ENCODE measurements at regions not wholly inside any gene's neighbourhood (a gene's known extent, or its start where the extent isn't known, plus 50 kb on each side); places are given as distances from the start of the nearest gene placed in this dataset.
"Not testable (repeated sequence)": the region's sequence is repeated elsewhere in the genome, so short reads cannot be mapped to it uniquely, and the experiment has no call there.

DNA sequence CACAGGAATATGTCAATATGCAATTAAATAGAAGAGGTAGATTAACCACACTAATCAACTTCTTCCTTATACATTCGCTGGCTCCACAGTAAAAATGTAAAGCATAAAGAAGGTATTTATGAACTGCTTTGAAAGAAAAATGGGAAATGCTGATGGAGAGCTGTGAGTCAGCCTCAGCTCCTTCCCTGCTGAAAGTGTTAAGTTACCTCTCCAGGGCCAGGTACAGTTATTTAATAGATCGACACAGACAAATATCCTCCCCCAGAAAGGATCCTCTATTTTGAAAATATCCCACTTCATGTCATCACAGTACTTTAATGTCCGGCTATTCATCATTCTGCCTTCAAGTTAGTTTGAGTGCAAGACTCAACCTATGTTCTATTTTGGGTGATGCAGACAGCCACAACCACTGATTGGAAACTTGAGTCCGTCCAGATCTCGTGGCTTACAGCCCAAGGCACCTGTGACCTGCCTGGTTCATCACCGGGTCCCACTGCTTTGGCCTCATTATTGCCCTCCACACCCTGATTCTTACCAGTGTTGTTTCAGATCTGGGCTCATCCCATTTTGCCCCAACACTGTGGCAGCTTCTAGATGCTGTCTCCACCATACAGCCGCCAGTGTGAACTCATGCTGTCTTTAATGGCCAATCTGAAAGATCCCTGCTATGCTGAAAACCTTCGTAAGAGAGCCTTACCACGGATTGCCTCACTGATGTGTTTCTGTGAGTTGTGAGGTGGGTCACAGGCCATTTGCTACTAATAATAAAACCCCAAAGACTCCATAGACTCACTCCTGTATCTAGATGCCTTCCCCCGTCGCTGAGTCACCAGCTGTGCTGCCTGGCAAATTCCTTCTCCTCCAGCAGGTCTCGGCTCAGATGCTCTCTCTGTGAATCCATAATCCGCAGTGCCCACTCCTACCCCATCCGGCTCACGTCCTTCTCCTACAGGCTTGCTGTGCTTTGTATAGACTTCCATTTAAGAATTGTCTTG is 56.2 kb upstream of the DDAH1 start:
- peak; percentile 19 for DNase-seq (ENCODE audit: low spot score)

GRCh38 chr1:85522458-85522857 is 57.5 kb upstream of the DDAH1 start:
- not testable (repeated sequence) for H3K36me3 Mint-ChIP-seq (ENCODE audit: low read depth); H3K9me2 ChIP-seq (ENCODE audit: insufficient read depth); ATAC-seq; H3K9me3 Mint-ChIP-seq; H3K27ac Mint-ChIP-seq; H3K4me3 Mint-ChIP-seq; H3F3A ChIP-seq (replicated peaks; ENCODE audit: low read depth); H3K27me3 Mint-ChIP-seq (ENCODE audit: insufficient read depth, low read depth, poor library complexity); DNase-seq (ENCODE audit: low spot score); H3K79me2 ChIP-seq (replicated peaks; ENCODE audit: insufficient read depth); H3K4me1 ChIP-seq (ENCODE audit: insufficient read depth); H3K4me2 ChIP-seq; H3K4me3 ChIP-seq; H4K20me1 ChIP-seq (replicated peaks; ENCODE audit: insufficient read depth); H2AFZ ChIP-seq; H3K27ac ChIP-seq (ENCODE audit: low read depth); H3K27me3 ChIP-seq (ENCODE audit: insufficient read depth); H3K36me3 ChIP-seq (ENCODE audit: insufficient read depth)
- peaks cover 18% of the 10 kb centered on the region for H3K4me1 Mint-ChIP-seq

More for the DNA sequence above, 56.2 kb upstream of the DDAH1 start:
- H2AFZ ChIP-seq; H3K27ac ChIP-seq (ENCODE audit: low read depth); H3K4me2 ChIP-seq; H3F3A ChIP-seq (replicated peaks; ENCODE audit: low read depth); H3K4me1 ChIP-seq (ENCODE audit: insufficient read depth); H3K9me3 Mint-ChIP-seq; H3K36me3 Mint-ChIP-seq (ENCODE audit: low read depth); H3K9me2 ChIP-seq (ENCODE audit: insufficient read depth); H3K36me3 ChIP-seq (ENCODE audit: insufficient read depth); H3K4me3 Mint-ChIP-seq; H3K79me2 ChIP-seq (replicated peaks; ENCODE audit: insufficient read depth); H3K4me3 ChIP-seq; H4K20me1 ChIP-seq (replicated peaks; ENCODE audit: insufficient read depth); H3K4me1 Mint-ChIP-seq; H3K27me3 ChIP-seq (ENCODE audit: insufficient read depth); H3K27ac Mint-ChIP-seq; H3K27me3 Mint-ChIP-seq (ENCODE audit: insufficient read depth, low read depth, poor library complexity): not testable (repeated sequence)
- ATAC-seq = peak; percentile 87

GRCh38 chr1:85523061-85523460 is 57.5 kb upstream of the CCN1 start:
- not testable (repeated sequence) for H3K27me3 Mint-ChIP-seq (ENCODE audit: insufficient read depth, low read depth, poor library complexity); H3K4me3 ChIP-seq; H3K4me2 ChIP-seq; H3K27me3 ChIP-seq (ENCODE audit: insufficient read depth); H3K27ac ChIP-seq (ENCODE audit: low read depth); H3K36me3 ChIP-seq (ENCODE audit: insufficient read depth); DNase-seq (ENCODE audit: low spot score); H4K20me1 ChIP-seq (replicated peaks; ENCODE audit: insufficient read depth); ATAC-seq; H3K36me3 Mint-ChIP-seq (ENCODE audit: low read depth); H3K4me3 Mint-ChIP-seq; H2AFZ ChIP-seq; H3K79me2 ChIP-seq (replicated peaks; ENCODE audit: insufficient read depth); H3K9me2 ChIP-seq (ENCODE audit: insufficient read depth); H3F3A ChIP-seq (replicated peaks; ENCODE audit: low read depth); H3K27ac Mint-ChIP-seq; H3K4me1 ChIP-seq (ENCODE audit: insufficient read depth); H3K9me3 Mint-ChIP-seq
- H3K4me1 Mint-ChIP-seq = peaks cover 18% of the 10 kb centered on the region

DNA sequence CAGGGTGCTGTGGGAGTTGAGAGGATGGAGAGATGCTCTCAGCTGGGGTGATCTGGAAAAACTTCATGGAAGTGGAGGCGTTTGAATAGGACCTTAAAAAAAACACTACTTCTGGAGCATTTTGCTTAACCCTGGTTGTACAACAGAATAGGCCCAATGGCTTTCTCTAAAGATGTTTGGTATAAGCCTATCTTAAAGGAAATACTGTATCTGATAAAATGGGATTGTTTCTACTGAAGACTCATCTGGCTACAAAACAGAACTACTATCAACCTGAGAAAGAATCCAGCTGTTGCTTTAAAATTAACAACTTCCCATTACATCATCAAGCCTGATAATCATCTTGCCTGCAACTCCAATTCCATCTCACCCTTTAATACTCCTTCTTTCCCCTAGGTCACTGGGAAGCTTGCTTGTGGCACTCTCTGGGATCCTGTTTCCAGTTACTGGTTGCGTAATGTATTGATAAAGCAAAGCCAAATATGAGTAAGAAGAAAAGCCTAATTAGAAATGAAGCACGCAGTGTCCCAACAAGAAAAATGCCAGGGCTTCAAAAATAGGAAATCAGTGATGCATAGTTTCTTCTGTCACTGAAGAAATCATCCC is 56.2 kb upstream of the CCN1 start:
- not testable (repeated sequence) for H3K36me3 ChIP-seq (ENCODE audit: insufficient read depth); H3K36me3 Mint-ChIP-seq (ENCODE audit: low read depth); DNase-seq (ENCODE audit: low spot score); H3K4me3 ChIP-seq; H3K9me2 ChIP-seq (ENCODE audit: insufficient read depth); H3K27ac Mint-ChIP-seq; ATAC-seq; H2AFZ ChIP-seq; H3K27me3 ChIP-seq (ENCODE audit: insufficient read depth); H3K4me1 ChIP-seq (ENCODE audit: insufficient read depth); H3F3A ChIP-seq (replicated peaks; ENCODE audit: low read depth); H3K4me3 Mint-ChIP-seq; H3K9me3 Mint-ChIP-seq; H3K27ac ChIP-seq (ENCODE audit: low read depth); H3K79me2 ChIP-seq (replicated peaks; ENCODE audit: insufficient read depth); H3K4me2 ChIP-seq; H4K20me1 ChIP-seq (replicated peaks; ENCODE audit: insufficient read depth); H3K27me3 Mint-ChIP-seq (ENCODE audit: insufficient read depth, low read depth, poor library complexity)
- H3K4me1 Mint-ChIP-seq = peaks cover 18% of the 10 kb centered on the region

DNA sequence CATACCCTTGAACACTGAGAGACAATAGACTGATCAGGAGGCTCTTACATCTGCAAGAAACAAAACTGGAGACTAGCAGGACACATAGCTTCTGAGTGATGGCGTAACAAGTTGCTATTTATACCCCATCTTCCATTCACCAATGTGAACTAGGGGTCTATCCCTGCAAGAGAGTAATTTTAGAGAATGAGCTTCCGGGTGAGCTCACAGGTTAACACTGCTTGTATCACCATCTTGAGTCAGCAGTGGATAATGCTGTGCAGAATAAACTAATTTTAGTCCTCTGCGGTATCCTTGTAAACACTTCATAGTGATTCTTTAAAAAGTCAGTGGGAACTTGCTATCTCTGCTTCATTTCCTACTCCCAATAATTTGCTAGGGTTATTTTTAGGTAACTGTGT is 55.0 kb upstream of the CCN1 start:
- H3K27ac Mint-ChIP-seq; H3K4me3 Mint-ChIP-seq; H3K36me3 ChIP-seq (ENCODE audit: insufficient read depth); ATAC-seq; H3K9me2 ChIP-seq (ENCODE audit: insufficient read depth); H3K36me3 Mint-ChIP-seq (ENCODE audit: low read depth); H3K4me3 ChIP-seq; DNase-seq (ENCODE audit: low spot score); H3K27me3 Mint-ChIP-seq (ENCODE audit: insufficient read depth, low read depth, poor library complexity); H3F3A ChIP-seq (replicated peaks; ENCODE audit: low read depth); H3K4me2 ChIP-seq; H4K20me1 ChIP-seq (replicated peaks; ENCODE audit: insufficient read depth); H3K27me3 ChIP-seq (ENCODE audit: insufficient read depth); H3K4me1 ChIP-seq (ENCODE audit: insufficient read depth); H3K9me3 Mint-ChIP-seq; H2AFZ ChIP-seq; H3K79me2 ChIP-seq (replicated peaks; ENCODE audit: insufficient read depth); H3K27ac ChIP-seq (ENCODE audit: low read depth): not testable (repeated sequence)
- H3K4me1 Mint-ChIP-seq = peaks cover 18% of the 10 kb centered on the region

GRCh38 chr1:85526216-85526615 is 54.3 kb upstream of the CCN1 start:
- not testable (repeated sequence) for H3K9me2 ChIP-seq (ENCODE audit: insufficient read depth); DNase-seq (ENCODE audit: low spot score); H2AFZ ChIP-seq; H3K27me3 ChIP-seq (ENCODE audit: insufficient read depth); H3K9me3 Mint-ChIP-seq; H3K4me1 ChIP-seq (ENCODE audit: insufficient read depth); H4K20me1 ChIP-seq (replicated peaks; ENCODE audit: insufficient read depth); ATAC-seq; H3K27ac ChIP-seq (ENCODE audit: low read depth); H3K4me2 ChIP-seq; H3K27me3 Mint-ChIP-seq (ENCODE audit: insufficient read depth, low read depth, poor library complexity); H3F3A ChIP-seq (replicated peaks; ENCODE audit: low read depth); H3K36me3 ChIP-seq (ENCODE audit: insufficient read depth); H3K36me3 Mint-ChIP-seq (ENCODE audit: low read depth); H3K27ac Mint-ChIP-seq; H3K79me2 ChIP-seq (replicated peaks; ENCODE audit: insufficient read depth); H3K4me3 Mint-ChIP-seq; H3K4me3 ChIP-seq
- H3K4me1 Mint-ChIP-seq = peaks cover 13% of the 10 kb centered on the region
